OCI-LY3 (cell line): ENCODE measurements at regions not wholly inside any gene's neighbourhood (a gene's known extent, or its start where the extent isn't known, plus 50 kb on each side); places are given as distances from the start of the nearest gene placed in this dataset.

Experiments
- H2AFZ ChIP-seq: fragments of 200-600, 300-600 bp; shearing (Covaris generic); 2 replicates; pipeline ENCODE4 v1.6.0; 2014; ENCODE audit warnings: antibody characterized with exemption, low read depth, low read length
- H3K27ac ChIP-seq: fragments of 200-600, 300-600 bp; sonication (generic); 2 replicates; pipeline ENCODE4 v1.5.1; 2014; ENCODE audit warnings: mild to moderate bottlenecking, low read length, moderate library complexity, mixed read lengths
- H3K27me3 ChIP-seq: fragments of 200-600, 300-600 bp; sonication (generic); 2 replicates; pipeline ENCODE4 v1.6.1; 2014; ENCODE audit warnings: low read depth, low read length, mixed read lengths
- H3K36me3 ChIP-seq: fragments of 200-600, 300-600 bp; sonication (generic); replicated peaks from 2 replicates; pipeline ENCODE3; 2014; ENCODE audit warnings: low read depth, low read length, mixed read lengths
- H3K4me1 ChIP-seq: fragments of 300-600, 200-600 bp; sonication (generic); 2 replicates; pipeline ENCODE4 v1.6.1; 2014; ENCODE audit warnings: low read length, mixed read lengths
- H3K4me2 ChIP-seq: fragments of 200-600, 300-600 bp; sonication (generic); 2 replicates; pipeline ENCODE4 v1.6.1; 2014; ENCODE audit warnings: low read length, mixed read lengths
- H3K4me3 ChIP-seq: fragments of 300-600, 200-600 bp; sonication (generic); 2 replicates; pipeline ENCODE4 v1.5.1; 2014; ENCODE audit warnings: antibody characterized with exemption, mild to moderate bottlenecking, low read length, moderate library complexity
- H3K79me2 ChIP-seq: fragments of 300-600, 200-600 bp; shearing (Covaris generic); 2 replicates; pipeline ENCODE4 v1.6.1; 2014; ENCODE audit warnings: mild to moderate bottlenecking, low read length, mixed read lengths
- H3K9ac ChIP-seq: fragments of 300-600, 200-600 bp; shearing (Covaris generic); 2 replicates; pipeline ENCODE4 v1.6.0; 2014; ENCODE audit warnings: mild to moderate bottlenecking, low read length, moderate library complexity
- H3K9me3 ChIP-seq: fragments of 200-600, 300-600 bp; shearing (Covaris generic); 2 replicates; pipeline ENCODE4 v1.6.1; 2014; ENCODE audit warnings: low read length, mixed read lengths; ENCODE audit not compliant: insufficient read depth
- H4K20me1 ChIP-seq: fragments of 200-600, 300-600 bp; sonication (generic); 2 replicates; pipeline ENCODE4 v1.6.1; 2016; ENCODE audit warnings: low read length, mixed read lengths; ENCODE audit not compliant: insufficient read depth
- CTCF ChIP-seq: fragments of 200-600, 300-600 bp; sonication (generic); IDR thresholded peaks from 2 replicates; pipeline ENCODE4 v1.5.1; 2014; ENCODE audit warnings: antibody characterized with exemption, low read length, low read depth
- EZH2phosphoT487 ChIP-seq: fragments of 200-600 bp; shearing (Covaris generic); IDR thresholded peaks from 2 replicates; pipeline ENCODE4 v1.6.1; 2018; ENCODE audit warnings: antibody characterized with exemption, mixed run types, low read depth

- H3K79me2 ChIP-seq = no peaks in the 10 kb centered on the region
- H3K4me2 ChIP-seq = no peak overlapping the region
- H3K27me3 ChIP-seq = no peaks in the 10 kb centered on the region
- no peaks in the 10 kb centered on the region; the same call in 1 of the 2 replicates for H3K4me1 ChIP-seq
- H3K9me3 ChIP-seq = 0 out of 2 replicates have a peak, but pooled peaks cover 4% of the 10 kb centered on the region
- H2AFZ ChIP-seq = no peak overlapping the region
- no peak overlapping the region for H3K9ac ChIP-seq
- no peak overlapping the region for H3K4me3 ChIP-seq
- TF ChIP-seq EZH2phosphoT487 (no peak), CTCF (no peak)
- H3K27ac ChIP-seq = no peak overlapping the region
- no peaks in the 10 kb centered on the region for H4K20me1 ChIP-seq
- H3K36me3 ChIP-seq = no peaks in the 10 kb centered on the region
These were observed 1995.5 kb upstream of the CELF4 start for GRCh38 chr18:39561126-39561525.

- H3K9me3 ChIP-seq = 0 out of 2 replicates have a peak, but pooled peaks cover 4% of the 10 kb centered on the region
- no peak overlapping the region for H3K9ac ChIP-seq
- no peak overlapping the region for H3K27ac ChIP-seq
- H3K4me2 ChIP-seq = no peak overlapping the region
- no peak overlapping the region for H3K4me3 ChIP-seq
- H3K4me1 ChIP-seq = no peaks in the 10 kb centered on the region; the same call in 1 of the 2 replicates
- H3K36me3 ChIP-seq = no peaks in the 10 kb centered on the region
- H3K27me3 ChIP-seq = no peaks in the 10 kb centered on the region
- TF ChIP-seq CTCF (no peak), EZH2phosphoT487 (no peak)
- H2AFZ ChIP-seq = no peak overlapping the region
- H4K20me1 ChIP-seq = no peaks in the 10 kb centered on the region
- no peaks in the 10 kb centered on the region for H3K79me2 ChIP-seq
These were observed 1993.1 kb upstream of the CELF4 start for GRCh38 chr18:39558658-39559057.

- Histone ChIP-seq H3K4me2 (no peak overlapping the region), H3K27me3 (no peaks in the 10 kb centered on the region), H4K20me1 (no peaks in the 10 kb centered on the region), H2AFZ (no peak overlapping the region), H3K4me3 (no peak overlapping the region), H3K36me3 (no peaks in the 10 kb centered on the region), H3K9me3 (peaks cover 3% of the 10 kb centered on the region; the same call in 1 of the 2 replicates), H3K9ac (no peak overlapping the region), H3K4me1 (no peaks in the 10 kb centered on the region), H3K27ac (no peak overlapping the region), H3K79me2 (no peaks in the 10 kb centered on the region)
- TF ChIP-seq EZH2phosphoT487 = no peak
- TF ChIP-seq CTCF = no peak
These were observed 1989.9 kb upstream of the CELF4 start for GRCh38 chr18:39555496-39555895.

- no peak overlapping the region for H2AFZ ChIP-seq
- no peak overlapping the region for H3K4me2 ChIP-seq
- H3K79me2 ChIP-seq = no peaks in the 10 kb centered on the region
- H3K27ac ChIP-seq = no peak overlapping the region
- H3K27me3 ChIP-seq = no peaks in the 10 kb centered on the region
- peaks cover 5% of the 10 kb centered on the region; the same call in 1 of the 2 replicates for H3K9me3 ChIP-seq
- TF ChIP-seq CTCF (no peak), EZH2phosphoT487 (no peak)
- H3K9ac ChIP-seq = no peak overlapping the region
- no peaks in the 10 kb centered on the region for H4K20me1 ChIP-seq
- H3K4me3 ChIP-seq = no peak overlapping the region
- H3K36me3 ChIP-seq = peaks cover 3% of the 10 kb centered on the region
- H3K4me1 ChIP-seq = peaks cover 8% of the 10 kb centered on the region
These were observed 1985.1 kb upstream of the CELF4 start for GRCh38 chr18:39550701-39551100.
